ENCODE measurements at regions not wholly inside any gene's neighbourhood (a gene's known extent, or its start where the extent isn't known, plus 50 kb on each side); places are given as distances from the start of the nearest gene placed in this dataset.

DNA sequence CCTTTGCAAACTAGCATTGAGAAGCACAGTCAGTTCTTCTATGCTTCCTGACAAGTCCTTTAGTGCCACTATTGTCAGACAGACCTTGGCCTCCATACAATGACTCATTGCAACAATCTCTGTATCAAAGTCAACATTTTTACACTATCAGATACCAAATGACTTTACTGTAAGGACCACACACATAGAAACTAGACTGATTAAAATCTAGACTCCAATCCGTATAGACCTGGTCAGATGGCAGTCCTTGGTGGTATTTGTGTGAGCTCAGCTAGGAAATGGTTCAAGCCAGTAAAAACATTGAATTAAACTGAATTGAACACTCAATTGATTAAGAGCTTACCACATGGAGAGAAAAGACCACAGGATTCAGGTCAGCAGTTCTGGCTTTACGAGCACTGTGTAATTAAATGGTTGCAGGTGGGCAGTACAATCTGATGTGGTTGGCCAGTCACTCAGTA lies 549.8 kb upstream of the LCORL start:
- Mint-ChIP-seq H3K4me3 (no peak overlapping the region), H3K4me1 (no peaks in the 10 kb centered on the region), H3K27ac (ENCODE audit: unreplicated experiment) (no peak overlapping the region), H3K9me3 (no peaks in the 10 kb centered on the region), H3K36me3 (ENCODE audit: low read depth) (no peaks in the 10 kb centered on the region), H3K27me3 (ENCODE audit: low read depth) (no peaks in the 10 kb centered on the region)
- TF ChIP-seq CTCF (conservative IDR thresholded peaks at IDR 0.05): no peak
- no peak for DNase-seq (ENCODE audit: low read depth, low spot score)

DNA sequence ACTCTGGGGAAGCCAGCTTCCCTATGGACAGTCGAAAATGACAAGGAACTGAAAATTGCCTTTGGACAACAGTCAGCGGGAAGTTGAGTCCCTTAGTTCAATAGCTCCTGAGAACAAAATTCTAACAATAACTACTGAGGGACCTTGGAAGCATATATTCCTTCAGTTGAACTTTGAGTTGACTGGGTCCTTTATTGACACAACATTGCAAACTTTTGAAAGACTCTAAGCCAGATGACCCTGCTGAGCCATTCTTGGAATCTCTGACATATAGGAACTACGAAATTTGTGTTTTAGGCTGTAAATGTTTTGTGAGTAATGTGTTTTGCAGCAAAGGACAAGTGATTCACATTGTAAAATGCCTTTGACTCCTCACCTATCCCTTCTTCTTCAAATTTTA lies 548.8 kb upstream of the LCORL start:
- H3K27ac Mint-ChIP-seq (ENCODE audit: unreplicated experiment): no peak overlapping the region
- DNase-seq (ENCODE audit: low read depth, low spot score): no peak
- H3K4me3 Mint-ChIP-seq: no peak overlapping the region
- no peaks in the 10 kb centered on the region for H3K9me3 Mint-ChIP-seq
- H3K27me3 Mint-ChIP-seq (ENCODE audit: low read depth): no peaks in the 10 kb centered on the region
- H3K4me1 Mint-ChIP-seq: peaks cover 5% of the 10 kb centered on the region
- TF ChIP-seq CTCF (conservative IDR thresholded peaks at IDR 0.05): no peak
- H3K36me3 Mint-ChIP-seq (ENCODE audit: low read depth): no peaks in the 10 kb centered on the region

- TF ChIP-seq CTCF (conservative IDR thresholded peaks at IDR 0.05): peak; percentile 59
- Mint-ChIP-seq H3K27me3 (ENCODE audit: low read depth) (no peaks in the 10 kb centered on the region), H3K36me3 (ENCODE audit: low read depth) (no peaks in the 10 kb centered on the region), H3K4me1 (peaks cover 5% of the 10 kb centered on the region), H3K9me3 (peaks cover 3% of the 10 kb centered on the region), H3K4me3 (no peak overlapping the region), H3K27ac (ENCODE audit: unreplicated experiment) (no peak overlapping the region)
- no peak for DNase-seq (ENCODE audit: low read depth, low spot score)
Measured at GRCh38 chr4:18568600-18568999, 547.0 kb upstream of the LCORL start.

DNA sequence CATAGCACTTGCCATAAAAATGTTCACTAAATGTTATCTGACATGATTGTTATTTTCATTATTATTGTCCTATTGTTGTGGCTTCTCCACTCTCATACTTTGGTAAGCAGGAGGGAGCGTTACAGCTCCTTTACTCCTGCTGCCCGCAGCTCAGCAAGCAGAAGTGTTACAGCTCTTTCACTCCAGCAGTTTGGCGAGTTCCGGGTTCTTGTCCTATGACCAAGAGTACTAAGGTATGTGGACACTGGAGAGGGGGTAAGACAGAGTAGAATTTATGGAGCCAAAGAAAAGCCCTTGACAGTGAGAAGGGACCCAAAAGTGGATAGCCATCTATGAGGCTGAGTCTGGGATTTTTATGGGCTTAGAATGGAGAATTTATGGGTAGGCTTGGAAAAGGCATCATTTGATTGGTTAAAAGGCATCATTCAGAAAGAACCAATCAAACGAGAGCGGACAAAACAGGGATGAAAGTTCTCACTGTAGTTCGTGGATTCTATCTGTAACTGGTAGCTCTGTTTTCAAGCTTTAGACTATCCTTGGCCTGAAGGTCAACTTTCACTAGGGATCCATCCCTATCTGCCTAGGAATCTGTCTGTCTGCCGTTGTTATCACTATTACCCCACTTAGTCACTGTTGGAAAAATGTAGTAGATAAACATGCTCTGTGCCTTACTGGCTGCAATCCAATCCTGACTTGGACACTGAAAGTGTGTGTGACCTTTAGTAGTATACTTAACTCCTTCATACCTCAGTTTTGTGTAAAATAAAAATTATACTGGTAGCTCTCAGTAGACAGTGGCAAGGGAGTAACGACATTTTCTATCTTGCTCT lies 545.6 kb upstream of the LCORL start:
- Mint-ChIP-seq H3K4me3 (no peak overlapping the region), H3K27ac (ENCODE audit: unreplicated experiment) (no peak overlapping the region), H3K27me3 (ENCODE audit: low read depth) (no peaks in the 10 kb centered on the region), H3K36me3 (ENCODE audit: low read depth) (peaks cover 2% of the 10 kb centered on the region), H3K4me1 (peaks cover 5% of the 10 kb centered on the region), H3K9me3 (peaks cover 8% of the 10 kb centered on the region)
- DNase-seq (ENCODE audit: low read depth, low spot score): no peak
- no peak for TF ChIP-seq CTCF (conservative IDR thresholded peaks at IDR 0.05)

GRCh38 chr4:18559492-18559891 lies 537.9 kb upstream of the LCORL start:
- H3K27ac Mint-ChIP-seq (ENCODE audit: unreplicated experiment): no peak overlapping the region
- TF ChIP-seq CTCF (conservative IDR thresholded peaks at IDR 0.05): no peak
- no peak overlapping the region for H3K4me3 Mint-ChIP-seq
- DNase-seq (ENCODE audit: low read depth, low spot score): no peak
- H3K27me3 Mint-ChIP-seq (ENCODE audit: low read depth): no peaks in the 10 kb centered on the region
- H3K4me1 Mint-ChIP-seq: peaks cover 13% of the 10 kb centered on the region
- peaks cover 13% of the 10 kb centered on the region for H3K9me3 Mint-ChIP-seq
- H3K36me3 Mint-ChIP-seq (ENCODE audit: low read depth): peaks cover 8% of the 10 kb centered on the region
